RKO (cell line): ENCODE measurements at regions not wholly inside any gene's neighbourhood (a gene's known extent, or its start where the extent isn't known, plus 50 kb on each side); places are given as distances from the start of the nearest gene placed in this dataset.

Source experiments
- DNase-seq: peaks from one replicate; pipeline ENCODE4 v3.0.0-alpha.2; 2016; ENCODE audit warnings: low spot score

DNA sequence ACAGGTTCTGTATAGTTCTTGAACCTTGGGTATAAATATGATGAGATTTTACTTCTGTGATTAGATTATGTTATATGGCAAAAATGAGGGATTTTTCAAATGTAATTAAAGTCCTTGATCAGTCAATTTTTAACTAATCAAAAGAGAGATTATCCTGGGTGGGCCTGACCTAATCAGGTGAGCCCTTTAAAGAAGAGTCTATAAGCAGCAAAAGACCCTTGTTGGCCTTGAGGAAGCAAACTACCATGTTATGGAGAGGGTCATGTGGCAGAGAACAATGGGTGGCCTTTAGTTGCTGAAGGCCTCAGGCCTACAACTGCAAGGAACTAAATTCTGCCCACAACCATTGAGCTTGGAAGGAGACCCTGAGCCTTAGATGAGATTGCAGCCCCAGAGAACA lies 102.5 kb upstream of the RIPOR2 start:
- DNase-seq: no peak

DNA sequence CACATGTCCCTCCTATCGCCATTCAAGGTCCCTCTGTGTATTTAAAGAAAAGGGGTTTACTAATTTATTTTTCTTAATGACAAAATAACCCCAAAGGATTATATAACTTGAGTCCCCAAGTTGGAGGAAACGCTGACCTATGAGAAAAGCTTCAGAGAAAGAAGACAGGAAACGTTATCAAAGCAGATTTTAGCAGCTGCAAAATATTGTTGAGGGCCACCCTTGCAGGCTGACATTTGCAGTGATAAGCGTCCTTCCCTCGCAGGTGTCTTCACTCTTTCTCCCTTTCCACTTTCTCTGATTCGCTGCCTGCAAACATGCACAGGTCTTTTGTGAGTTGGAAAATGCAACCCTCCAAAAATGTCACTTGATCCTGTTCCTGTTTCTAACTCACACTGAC lies 103.2 kb upstream of the RIPOR2 start:
- no peak for DNase-seq

DNA sequence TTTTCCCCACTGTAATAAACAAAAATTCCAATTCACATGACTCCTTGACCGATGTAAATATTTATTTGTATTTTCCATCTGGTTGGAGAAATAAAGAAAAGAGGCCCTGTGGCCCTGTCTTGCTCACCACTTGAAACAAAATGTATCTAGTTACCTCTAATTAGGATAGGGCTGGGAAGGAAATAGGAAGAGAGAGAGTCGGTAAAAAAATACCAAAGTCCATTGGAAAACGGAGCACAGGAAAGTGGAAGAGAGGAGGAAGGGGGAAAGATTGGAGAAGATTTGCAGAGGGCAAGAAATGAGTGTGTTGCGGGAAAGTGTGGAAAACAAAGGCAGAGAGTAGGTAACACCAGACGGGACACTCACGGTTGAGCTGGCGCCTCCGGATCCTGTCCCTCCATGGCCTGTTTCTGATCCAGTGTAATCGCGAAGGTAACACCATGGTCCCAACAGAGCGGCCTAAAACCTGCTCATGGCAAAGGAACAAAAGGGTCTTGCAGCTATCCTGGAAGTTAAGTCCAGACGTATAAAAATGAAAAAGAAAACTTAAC lies 105.8 kb upstream of the RIPOR2 start:
- DNase-seq: no peak

DNA sequence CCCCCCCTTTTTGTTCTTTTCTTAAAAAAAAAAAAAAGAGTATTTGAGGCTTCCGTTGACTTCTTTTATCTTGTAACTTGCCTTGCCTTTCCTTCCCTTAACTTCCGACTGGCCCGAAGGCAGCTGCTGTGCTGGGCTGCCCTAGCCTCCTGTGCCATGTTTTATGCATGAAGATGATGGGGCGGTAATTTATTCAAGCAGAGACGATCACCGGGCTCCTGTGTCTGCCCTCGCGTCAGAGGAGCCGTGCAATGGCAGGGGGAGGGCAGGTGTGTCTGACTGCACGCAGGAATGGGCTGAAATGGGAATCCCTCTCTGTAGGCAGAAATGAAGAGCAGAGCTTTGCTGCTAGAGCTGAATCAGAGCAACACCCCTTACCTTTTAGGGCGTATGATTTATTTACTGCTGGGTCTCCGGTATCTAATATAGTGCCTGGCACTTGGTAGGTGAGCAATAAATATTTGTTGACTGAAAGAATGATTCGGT lies 106.3 kb upstream of the RIPOR2 start:
- no peak for DNase-seq

DNA sequence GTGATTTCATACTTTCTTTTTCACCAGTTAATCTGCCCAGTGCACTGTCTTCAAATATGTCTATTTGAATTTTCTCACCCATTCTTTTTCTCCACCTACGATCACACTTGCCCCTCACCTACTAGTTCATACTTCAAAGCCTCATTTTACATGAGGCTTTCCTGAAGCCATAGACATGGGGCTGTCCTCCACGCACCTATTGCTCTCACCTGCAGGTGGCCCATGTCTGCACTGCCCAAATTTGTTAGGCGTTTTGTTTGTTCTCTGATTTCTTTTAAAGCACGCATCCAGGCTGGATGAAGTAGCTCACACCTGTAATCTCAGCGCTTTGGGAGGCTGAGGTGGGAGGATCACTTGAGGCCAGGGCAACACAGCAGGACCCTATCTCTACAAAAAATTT lies 106.8 kb upstream of the RIPOR2 start:
- DNase-seq: no peak

DNA sequence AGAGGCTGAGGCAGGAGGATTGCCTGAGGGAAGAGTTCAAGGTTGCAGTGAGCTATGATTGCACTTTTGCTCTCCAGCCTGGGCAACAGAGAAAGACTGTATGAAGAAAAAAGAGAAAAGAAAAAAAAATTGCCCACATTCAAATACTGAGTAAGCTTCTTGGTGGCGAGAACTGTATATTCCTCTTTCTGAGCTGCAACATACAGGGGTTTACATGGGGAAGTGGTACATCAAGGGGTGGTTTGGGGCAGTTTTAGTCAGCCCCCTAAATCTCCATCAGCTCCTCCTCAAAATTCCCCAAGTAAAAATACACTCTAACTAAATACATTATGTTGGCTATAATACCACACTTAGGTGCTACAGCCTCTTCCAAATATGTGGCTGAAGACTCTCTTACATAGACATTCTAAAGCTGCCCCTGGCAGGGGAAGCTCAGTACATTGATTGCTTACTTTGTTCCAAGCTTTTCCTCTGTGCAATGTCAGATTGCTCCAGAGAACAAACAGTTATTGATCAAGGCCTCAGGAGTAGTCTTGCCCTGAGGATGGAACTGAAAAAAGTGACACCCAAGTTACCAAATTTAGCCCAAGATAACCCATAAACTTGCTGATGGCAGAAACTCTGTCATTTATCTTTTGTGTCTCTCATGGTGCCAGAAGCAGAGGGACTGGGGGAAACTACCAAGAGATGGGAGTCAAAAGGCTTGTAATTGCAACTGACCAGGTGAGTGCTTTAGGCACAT lies 107.4 kb upstream of the RIPOR2 start:
- no peak for DNase-seq

DNA sequence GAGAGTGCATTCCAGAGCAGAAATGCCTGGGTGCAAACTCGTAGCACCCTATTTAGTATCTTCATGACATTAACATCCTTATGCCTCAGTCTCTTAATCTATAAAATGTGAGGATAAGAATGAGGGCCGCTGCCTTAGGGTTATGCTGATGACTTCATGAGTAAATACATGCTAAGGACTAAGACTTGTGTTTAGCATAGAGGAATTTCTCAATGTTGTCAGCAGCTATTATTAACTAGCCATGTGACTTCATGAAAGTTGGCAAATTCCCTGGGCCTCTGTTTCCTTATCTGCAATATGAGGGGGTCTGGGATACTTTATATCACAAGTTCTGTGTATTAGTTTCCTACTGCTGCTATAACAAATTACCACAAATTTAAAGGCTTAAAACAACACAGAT lies 108.1 kb upstream of the RIPOR2 start:
- DNase-seq: no peak

DNA sequence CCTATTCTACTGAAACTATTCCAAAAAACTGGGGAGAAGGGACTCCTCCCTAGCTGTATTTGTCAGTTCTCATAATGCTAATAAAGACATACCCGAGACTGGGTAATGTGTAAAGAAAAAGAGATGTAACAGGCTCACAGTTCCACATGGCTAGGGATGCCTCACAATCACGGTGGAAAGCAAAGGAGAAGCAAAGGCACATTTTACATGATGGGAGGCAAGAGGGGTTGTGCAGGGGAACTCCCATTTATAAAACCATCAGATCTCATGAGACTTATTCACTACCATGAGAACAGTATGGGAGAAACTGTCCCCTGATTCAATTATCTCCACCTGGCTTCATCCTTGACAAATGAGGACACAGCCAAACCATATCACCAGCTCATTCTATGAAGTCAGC lies 111.2 kb upstream of the RIPOR2 start:
- DNase-seq: no peak

DNA sequence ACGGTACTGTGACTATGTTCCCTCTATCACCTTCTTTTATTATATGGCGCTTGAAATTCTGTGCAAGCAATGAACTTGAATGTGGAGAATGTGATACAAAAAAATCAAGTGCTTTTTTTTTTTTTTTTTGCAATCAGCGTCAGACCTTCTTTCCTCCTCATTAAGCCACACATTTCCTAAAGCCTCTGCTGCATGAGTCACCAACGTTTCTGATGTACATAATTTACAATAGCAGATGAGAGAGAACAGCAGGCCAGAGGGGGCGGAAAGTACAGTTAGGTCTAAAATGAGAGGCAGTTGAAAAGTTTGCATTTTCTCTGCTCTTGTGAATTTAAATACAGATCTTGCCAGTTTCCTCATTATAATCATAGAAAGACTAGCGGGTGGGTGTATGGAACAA lies 114.6 kb upstream of the RIPOR2 start:
- no peak for DNase-seq

DNA sequence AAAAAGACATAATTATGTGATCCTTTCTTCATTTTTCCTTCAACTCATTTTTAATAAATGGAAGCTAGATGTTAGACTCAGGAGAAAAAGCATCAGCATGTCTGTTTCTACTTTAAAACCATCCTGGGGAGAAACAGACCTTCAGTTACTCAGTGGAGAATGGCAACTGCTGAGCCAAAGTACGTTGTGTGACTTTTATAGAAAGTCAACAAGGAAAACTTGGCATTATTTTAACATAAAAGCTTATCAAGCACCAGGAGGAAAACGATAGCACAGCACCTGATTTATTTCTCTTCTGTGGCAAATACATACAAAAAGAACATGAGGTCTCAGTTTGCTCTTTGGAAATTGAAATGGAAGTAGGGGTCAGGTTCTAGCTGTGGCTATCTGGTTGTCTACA lies 115.3 kb upstream of the RIPOR2 start:
- no peak for DNase-seq

DNA sequence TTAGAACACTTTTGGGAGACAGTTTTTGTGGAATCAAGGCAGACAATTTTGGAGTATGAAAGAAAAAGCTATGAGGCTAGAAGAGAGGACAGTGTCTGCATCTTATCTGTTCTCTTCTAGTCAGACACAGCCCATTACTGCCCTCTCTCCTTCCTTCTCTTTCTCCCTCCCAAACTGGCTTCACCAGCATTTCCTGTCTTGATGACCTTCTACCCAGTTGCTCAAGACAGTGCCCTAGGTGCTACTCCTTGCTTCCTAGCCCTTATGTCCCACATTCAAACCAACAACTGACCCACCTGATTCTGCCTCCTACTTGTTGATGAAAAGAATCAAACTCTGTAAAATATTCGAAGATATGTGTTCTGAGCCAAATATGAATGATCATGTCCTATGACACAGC lies 116.4 kb upstream of the RIPOR2 start:
- DNase-seq: no peak

DNA sequence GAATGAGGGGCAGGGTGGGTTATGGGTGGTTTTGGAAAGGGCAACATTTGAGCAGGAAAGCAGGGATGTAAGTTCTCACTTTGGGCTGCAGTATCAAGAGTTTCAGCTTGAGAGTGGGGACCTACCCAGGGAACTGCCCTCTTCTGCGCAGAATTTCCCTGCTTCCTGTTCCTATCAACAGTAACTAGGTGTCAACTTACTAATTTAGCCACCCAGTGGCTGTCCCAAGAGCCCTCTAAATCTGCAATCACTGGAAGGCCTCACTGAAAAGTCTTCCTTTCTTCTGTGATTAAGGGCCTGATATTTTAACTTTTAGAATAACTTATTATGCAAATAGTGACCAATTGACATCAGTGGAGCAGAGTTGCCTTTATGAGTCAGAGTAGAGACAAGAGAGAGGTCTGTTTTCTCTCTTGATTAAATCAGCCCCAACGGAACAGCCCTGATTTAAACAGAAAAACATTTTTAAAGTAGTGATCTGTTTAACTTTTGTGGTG lies 118.2 kb upstream of the RIPOR2 start:
- no peak for DNase-seq

DNA sequence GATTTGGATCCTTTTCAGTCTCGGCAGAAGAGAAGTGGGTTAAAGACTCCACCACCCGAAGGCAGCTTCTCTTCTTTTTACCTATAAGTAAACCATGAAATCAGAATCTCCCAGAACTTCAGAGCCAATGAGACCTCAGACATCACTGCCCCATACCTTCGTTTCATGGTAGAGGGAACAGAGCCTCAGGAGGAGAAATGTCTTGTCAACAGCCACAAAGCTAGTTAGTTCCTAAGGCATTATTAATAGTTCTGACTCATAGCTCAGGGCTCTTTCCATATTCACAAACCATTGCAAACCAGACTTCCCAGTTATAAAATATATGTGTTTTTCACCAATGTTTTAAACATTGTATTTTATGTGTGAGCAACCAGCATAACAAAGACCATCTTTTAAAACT lies 118.7 kb upstream of the RIPOR2 start:
- DNase-seq: no peak

DNA sequence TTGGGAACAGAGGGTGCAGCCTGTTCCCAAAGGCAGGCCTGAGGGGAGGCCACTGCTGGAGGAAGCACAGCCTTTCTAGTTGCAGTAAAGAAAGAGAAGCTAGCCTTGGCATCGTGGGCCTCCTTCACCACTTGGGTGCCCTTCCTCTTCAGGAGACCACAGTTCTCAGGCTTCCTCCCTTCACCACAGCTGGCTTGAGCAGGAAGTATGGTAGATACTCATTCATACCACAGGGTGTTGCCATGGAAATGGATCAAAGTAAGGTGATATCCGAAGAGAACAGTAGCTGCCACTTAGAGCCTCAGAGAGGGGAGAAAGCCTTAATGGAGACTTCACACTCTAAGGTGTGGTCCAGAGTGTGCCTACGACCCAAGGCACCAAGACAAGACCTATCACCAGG lies 120.4 kb upstream of the RIPOR2 start:
- DNase-seq: no peak

DNA sequence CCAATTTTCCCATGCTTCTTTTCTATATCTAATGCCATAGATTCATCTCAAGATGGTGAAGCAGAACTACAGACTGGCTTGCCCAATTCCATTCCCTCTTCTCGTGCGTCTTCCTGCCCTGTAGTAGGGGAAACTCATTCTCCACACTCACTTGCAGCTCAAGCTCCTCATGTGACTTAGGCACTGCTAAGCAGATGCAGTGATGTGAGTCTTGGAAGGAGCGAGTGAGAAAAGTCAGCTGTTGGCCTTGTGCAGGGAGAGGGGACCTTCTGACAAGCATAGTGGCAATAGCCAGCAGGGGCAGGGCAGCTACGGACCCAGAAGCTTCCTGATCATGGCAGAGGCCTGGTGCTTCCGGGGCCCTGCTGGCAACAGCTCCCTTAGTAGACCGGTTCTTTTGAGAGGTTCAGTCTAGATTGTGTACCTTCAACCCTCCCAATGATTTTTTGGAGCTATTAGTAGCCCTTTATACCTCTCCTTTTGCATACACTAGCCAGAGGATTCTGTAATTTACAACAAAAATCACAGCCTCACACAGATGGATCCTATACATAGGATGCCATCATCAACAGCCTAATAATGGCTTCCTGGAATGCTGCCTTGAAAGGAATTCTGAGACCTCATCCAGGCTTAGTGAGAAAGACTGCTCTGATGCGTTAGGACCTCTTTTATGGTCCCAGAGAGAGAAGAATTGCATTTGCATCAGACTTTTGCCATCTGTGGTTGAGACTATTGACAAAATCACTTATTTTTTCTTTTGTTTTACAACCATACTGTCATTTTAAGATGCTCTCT lies 121.5 kb upstream of the RIPOR2 start:
- DNase-seq: no peak

DNA sequence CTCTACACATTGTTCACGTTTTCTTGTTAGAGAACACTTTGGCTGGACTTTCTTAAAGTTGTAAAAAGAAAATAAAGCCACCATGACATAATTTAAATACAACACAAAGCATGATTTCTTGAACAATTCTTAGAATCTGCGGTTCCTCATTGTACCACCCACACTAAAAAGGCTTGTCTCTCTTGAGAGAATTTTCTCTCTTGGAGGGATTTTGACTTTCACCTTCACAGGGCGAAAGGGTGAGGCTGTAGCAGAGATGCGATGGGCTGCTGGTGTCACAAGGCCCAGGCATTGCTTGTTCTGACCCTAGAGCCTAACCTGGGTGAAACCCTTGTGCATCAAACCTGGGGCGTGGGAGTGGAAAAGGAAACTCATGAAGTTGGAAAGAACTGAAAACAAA lies 122.7 kb upstream of the RIPOR2 start:
- DNase-seq: no peak

DNA sequence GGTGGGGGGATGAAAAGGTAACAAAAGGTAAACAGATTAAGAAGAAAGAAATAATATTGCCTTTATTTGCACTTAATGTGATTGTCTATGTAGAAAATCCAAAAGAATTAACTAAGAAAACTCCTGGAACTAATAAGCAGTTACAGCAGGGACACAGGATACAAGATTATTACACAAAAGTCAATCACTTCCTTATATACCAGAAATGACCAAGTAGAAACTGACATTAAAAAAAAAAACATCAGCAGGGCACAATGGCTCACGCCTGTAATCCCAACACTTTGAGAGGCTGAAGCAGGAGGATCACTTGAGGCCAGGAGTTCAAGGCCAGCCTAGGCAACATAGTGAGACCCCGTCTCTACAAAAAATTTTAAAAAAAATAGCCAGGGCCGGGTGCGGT lies 123.2 kb upstream of the RIPOR2 start:
- DNase-seq: no peak

DNA sequence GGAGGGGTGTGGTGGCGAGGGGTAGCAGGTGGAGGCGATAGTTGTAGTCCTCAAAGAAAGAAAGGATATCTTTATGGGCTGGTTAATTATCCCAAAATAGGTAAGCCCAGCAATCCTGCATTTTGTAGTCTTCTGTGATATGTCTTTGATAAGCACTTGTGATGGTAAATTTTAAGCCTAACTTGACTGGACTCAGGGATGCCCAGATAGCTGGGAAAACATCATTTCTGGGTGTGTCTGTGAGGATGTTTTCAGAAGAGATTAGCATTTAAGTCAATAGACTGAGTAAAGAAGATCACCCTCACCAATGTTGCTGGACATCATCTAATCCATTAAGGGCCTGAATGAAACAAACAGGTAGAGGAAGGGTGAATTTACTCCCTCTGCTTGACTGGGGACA lies 124.8 kb upstream of the RIPOR2 start:
- DNase-seq: no peak

DNA sequence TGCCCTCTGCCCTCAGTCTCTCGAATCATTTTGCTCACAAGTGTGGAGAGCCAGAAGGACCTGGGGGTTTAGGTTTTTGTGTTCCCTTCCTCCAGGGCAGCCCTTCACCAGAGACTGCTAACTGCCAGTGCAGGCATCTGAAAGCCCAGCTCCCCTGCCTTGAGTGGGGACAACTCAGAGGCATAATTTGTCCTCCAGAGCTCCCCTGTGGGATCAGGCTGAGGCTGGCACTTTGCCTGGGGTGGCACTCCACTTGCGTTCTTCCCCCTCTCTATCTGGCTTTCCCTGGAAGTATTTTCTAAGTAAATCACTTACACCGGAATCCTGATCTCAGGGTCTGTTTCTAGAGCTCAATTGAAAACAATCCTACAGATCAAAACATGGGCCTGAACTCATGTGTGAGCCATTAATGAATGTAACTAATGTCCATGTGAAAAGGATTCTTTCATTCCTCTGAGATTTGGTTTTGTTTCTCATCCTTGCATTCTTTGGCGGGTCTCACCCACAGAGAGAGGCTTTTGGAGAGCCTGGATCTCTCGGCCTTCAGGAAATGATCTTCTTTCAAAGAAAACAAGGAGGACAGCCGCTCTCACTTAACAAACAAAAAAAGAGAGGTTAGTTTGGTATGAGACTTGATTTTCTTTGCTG lies 125.7 kb upstream of the RIPOR2 start:
- no peak for DNase-seq

DNA sequence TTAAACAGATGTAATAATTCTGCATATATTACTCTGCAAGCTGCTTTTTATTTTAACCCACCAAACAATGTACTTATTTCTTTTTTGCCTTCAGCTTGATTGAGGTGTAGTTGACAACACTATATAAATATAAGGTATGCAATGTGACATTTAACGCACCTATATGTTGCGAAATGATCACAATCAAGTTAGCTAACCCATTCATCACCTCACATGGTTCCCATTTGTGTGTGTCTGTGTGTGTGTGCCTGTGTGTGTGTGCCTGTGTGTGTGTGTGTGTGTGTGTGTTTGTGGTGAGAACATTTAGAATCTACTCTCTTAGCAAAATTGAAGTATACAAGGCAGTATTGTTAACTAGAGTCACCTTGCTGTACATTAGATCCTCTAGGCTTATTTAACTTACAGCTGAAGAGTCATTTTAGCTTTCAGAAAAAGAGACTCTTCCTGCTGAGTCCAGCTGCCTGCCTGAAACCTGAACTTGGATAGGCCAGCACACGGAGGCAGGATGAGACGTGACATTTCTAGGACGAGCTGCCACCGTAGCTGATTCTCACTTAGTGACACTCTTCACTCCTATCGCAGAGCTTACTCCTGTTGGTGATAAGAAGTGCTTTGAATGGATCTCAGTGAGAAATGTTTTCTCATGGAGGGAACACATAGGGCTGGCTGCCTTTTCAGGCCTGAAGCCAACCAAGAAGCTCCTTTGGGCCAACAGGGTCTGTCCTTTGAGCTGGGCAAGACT lies 126.5 kb upstream of the RIPOR2 start:
- DNase-seq: no peak

DNA sequence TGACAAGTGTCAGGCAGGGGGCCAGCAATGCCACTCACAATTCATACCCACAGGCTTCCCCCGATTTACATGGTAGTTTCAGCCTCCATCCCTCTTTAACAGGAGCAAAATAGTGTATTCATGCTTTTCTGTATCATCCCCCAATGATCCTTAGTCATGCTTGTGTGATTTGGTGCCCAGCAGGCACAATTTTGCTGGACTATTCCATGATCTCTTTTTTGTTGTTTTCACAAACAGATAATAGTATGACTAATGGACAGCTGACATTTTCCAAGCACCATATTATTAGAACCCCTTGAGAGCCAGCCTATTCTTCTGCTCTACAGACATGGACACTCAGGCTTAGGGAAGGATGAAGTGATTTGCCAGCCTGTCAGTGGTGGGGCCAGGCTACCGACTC lies 128.2 kb upstream of the RIPOR2 start:
- DNase-seq: no peak

DNA sequence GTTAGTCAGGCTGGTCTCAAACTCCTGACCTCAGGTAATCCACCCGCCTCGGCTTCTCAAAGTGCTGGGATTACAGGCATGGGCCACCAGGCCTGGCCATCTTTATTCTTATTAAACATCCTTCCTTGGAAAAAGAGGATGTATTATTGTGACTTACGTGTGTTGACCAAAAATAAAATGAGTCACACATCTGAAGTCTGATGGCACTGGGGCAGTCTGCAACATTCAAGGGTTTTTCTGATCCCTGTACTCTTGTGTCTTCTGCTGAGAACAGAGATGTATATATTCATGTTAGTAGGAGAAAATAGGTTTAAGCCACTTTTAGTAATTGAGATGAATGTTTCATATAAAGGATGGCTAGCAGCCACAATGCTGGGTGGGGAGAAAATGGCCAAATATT lies 129.9 kb upstream of the RIPOR2 start:
- DNase-seq: no peak
